Thyroid gland (tissue), 4 donors: ENCODE measurements at regions not wholly inside any gene's neighbourhood (a gene's known extent, or its start where the extent isn't known, plus 50 kb on each side); places are given as distances from the start of the nearest gene placed in this dataset.

ENCODE experiments used
- POLR2A ChIP-seq, 2 donors: fragments of 450-650 bp; IDR thresholded peaks; one replicate each; pipeline ENCODE4 v1.6.1; 2017; ENCODE audit warnings: antibody characterized with exemption in 2 of 2, mild to moderate bottlenecking in 2 of 2, moderate library complexity in 1 of 2
- TF ChIP-seq, protein P1 (sequence below), 6 experiments: fragments of 200-600 bp in 3 of 6; fragments of 450-650 bp in 3 of 6; sonication (generic) in 3 of 6; IDR thresholded peaks; one replicate each; pipeline ENCODE4 v1.5.1; 2016 to 2019; ENCODE audit warnings: antibody characterized with exemption in 6 of 6, mild to moderate bottlenecking in 2 of 6, inconsistent platforms in 1 of 6, moderate library complexity in 1 of 6

DNA sequence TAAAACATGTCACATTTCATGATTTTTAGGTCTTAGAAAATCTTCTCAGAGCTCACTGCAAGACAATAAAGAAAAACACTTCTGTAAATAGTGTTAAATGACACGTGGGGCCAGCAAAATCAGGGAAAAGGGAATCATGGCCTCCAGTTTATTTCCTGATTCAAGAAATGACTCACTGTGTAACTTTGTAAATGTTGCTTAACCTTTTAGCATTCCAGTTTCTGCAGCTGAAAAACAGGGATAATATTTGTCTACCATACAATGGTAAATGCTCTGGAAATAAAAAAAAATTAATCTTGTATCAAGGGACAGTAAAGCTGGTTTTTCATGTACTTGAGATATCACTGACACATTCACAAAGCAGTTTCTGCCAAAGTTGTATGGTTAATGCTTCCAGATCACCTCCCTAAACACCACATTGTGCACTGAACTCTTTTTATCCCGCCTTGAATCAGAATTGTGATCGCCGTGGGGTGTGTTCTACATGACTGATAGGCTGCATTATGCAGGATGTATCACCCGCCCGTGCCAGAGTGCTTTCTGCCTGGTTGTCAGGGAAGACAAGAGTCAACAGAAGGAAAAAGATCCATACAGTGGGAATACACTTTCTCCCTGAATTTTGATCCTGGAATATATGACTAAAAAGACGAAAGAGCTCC, 238.8 kb downstream of the IKZF2 start:
- TF ChIP-seq, protein P1, sequence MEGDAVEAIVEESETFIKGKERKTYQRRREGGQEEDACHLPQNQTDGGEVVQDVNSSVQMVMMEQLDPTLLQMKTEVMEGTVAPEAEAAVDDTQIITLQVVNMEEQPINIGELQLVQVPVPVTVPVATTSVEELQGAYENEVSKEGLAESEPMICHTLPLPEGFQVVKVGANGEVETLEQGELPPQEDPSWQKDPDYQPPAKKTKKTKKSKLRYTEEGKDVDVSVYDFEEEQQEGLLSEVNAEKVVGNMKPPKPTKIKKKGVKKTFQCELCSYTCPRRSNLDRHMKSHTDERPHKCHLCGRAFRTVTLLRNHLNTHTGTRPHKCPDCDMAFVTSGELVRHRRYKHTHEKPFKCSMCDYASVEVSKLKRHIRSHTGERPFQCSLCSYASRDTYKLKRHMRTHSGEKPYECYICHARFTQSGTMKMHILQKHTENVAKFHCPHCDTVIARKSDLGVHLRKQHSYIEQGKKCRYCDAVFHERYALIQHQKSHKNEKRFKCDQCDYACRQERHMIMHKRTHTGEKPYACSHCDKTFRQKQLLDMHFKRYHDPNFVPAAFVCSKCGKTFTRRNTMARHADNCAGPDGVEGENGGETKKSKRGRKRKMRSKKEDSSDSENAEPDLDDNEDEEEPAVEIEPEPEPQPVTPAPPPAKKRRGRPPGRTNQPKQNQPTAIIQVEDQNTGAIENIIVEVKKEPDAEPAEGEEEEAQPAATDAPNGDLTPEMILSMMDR (IDR thresholded peaks at IDR 0.05) = no peak
- no peak for TF ChIP-seq POLR2A (IDR thresholded peaks at IDR 0.05)
